GM12892 (cell line): ENCODE measurements at regions not wholly inside any gene's neighbourhood (a gene's known extent, or its start where the extent isn't known, plus 50 kb on each side); places are given as distances from the start of the nearest gene placed in this dataset.

ENCODE experiments used
- POLR2A ChIP-seq: IDR thresholded peaks from 2 replicates; pipeline ENCODE4 v1.6.1; 2011; ENCODE audit warnings: low read depth, low read length, control low read depth
- POLR2AphosphoS5 ChIP-seq: IDR thresholded peaks from 2 replicates; pipeline ENCODE4 v1.6.1; 2011; ENCODE audit warnings: low read depth, low read length, control low read depth
- TAF1 ChIP-seq: IDR thresholded peaks from 2 replicates; pipeline ENCODE4 v1.6.1; 2011; ENCODE audit warnings: low read depth, mild to moderate bottlenecking, control low read depth, low read length, borderline replicate concordance

GRCh38 chr6:156676721-156677120, 100.5 kb upstream of the ARID1B start:
- TF ChIP-seq POLR2AphosphoS5 (no peak), POLR2A (no peak), TAF1 (no peak)
